OCI-LY1 (cell line): ENCODE measurements at regions not wholly inside any gene's neighbourhood (a gene's known extent, or its start where the extent isn't known, plus 50 kb on each side); places are given as distances from the start of the nearest gene placed in this dataset.

Source experiments
- H2AFZ ChIP-seq: fragments of 200-600 bp; sonication (generic), shearing (Covaris generic); 2 replicates; pipeline ENCODE4 v1.6.0; 2014; ENCODE audit warnings: antibody characterized with exemption, mild to moderate bottlenecking, low read length
- H3F3A ChIP-seq: fragments of 200-600 bp; sonication (generic), shearing (Covaris generic); 2 replicates; pipeline ENCODE4 v1.6.0; 2014; ENCODE audit warnings: mild to moderate bottlenecking, antibody characterized with exemption, low read length, moderate library complexity; ENCODE audit not compliant: insufficient read depth
- H3K27ac ChIP-seq: fragments of 200-600 bp; sonication (generic); 2 replicates; pipeline ENCODE4 v1.5.1; 2014; ENCODE audit warnings: low read length, mixed run types, mild to moderate bottlenecking, low read depth; ENCODE audit not compliant: poor library complexity, severe bottlenecking
- H3K27me3 ChIP-seq: fragments of 200-600 bp; sonication (generic); 2 replicates; pipeline ENCODE4 v1.6.0; 2014; ENCODE audit warnings: antibody characterized with exemption, mild to moderate bottlenecking, low read length, moderate library complexity; ENCODE audit not compliant: insufficient read depth
- H3K36me3 ChIP-seq: fragments of 200-600 bp; sonication (generic); 2 replicates; pipeline ENCODE4 v1.6.1; 2014; ENCODE audit warnings: mild to moderate bottlenecking, antibody characterized with exemption, low read length, moderate library complexity, mixed read lengths; ENCODE audit not compliant: insufficient read depth
- H3K4me1 ChIP-seq: fragments of 200-600 bp; sonication (generic); 2 replicates; pipeline ENCODE4 v1.5.1; 2014; ENCODE audit warnings: mild to moderate bottlenecking, low read length, moderate library complexity; ENCODE audit not compliant: insufficient read depth, severe bottlenecking
- H3K4me2 ChIP-seq: fragments of 200-600 bp; sonication (generic), shearing (Covaris generic); 2 replicates; pipeline ENCODE4 v1.6.1; 2014; ENCODE audit warnings: low read length
- H3K4me3 ChIP-seq: fragments of 200-600 bp; sonication (generic); 2 replicates; pipeline ENCODE4 v1.5.1; 2014; ENCODE audit warnings: low read length, low read depth, mild to moderate bottlenecking, mixed read lengths; ENCODE audit not compliant: poor library complexity, severe bottlenecking
- H3K79me2 ChIP-seq: fragments of 200-600 bp; shearing (Covaris generic); 2 replicates; pipeline ENCODE4 v1.6.1; 2016; ENCODE audit warnings: mixed run types, low read length, mixed read lengths; ENCODE audit not compliant: insufficient read depth
- H3K9ac ChIP-seq: fragments of 200-600 bp; sonication (generic), shearing (Covaris generic); 2 replicates; pipeline ENCODE4 v1.6.1; 2014; ENCODE audit warnings: mild to moderate bottlenecking, low read length, mixed read lengths
- H3K9me2 ChIP-seq: fragments of 200-600 bp; sonication (generic), shearing (Covaris generic); 2 replicates; pipeline ENCODE4 v1.6.1; 2014; ENCODE audit warnings: low read depth, mild to moderate bottlenecking, low read length, mixed read lengths
- H3K9me3 ChIP-seq: fragments of 200-600 bp; shearing (Covaris generic); 2 replicates; pipeline ENCODE4 v1.6.1; 2014; ENCODE audit warnings: low read length, mixed read lengths
- H4K20me1 ChIP-seq: fragments of 200-600 bp; sonication (generic), shearing (Covaris generic); 2 replicates; pipeline ENCODE4 v1.6.0; 2016; ENCODE audit warnings: mild to moderate bottlenecking, low read length; ENCODE audit not compliant: insufficient read depth
- CTCF ChIP-seq: fragments of 200-600 bp; sonication (generic), shearing (Covaris generic); IDR thresholded peaks from 2 replicates; pipeline ENCODE4 v1.5.1; 2017; ENCODE audit warnings: mild to moderate bottlenecking, antibody characterized with exemption, low read length, moderate library complexity, mixed read lengths
- EZH2 ChIP-seq: fragments of 200-600 bp; sonication (generic), shearing (Covaris generic); IDR thresholded peaks from 2 replicates; pipeline ENCODE4 v1.8.0; 2017; ENCODE audit warnings: borderline replicate concordance, mixed run types, mild to moderate bottlenecking, antibody characterized with exemption, low read length, moderate library complexity, mixed read lengths

- no peak overlapping the region for H2AFZ ChIP-seq
- no peaks in the 10 kb centered on the region for H3F3A ChIP-seq
- H3K79me2 ChIP-seq = no peaks in the 10 kb centered on the region
- H4K20me1 ChIP-seq = no peaks in the 10 kb centered on the region
- H3K4me3 ChIP-seq = no peak overlapping the region
- H3K4me1 ChIP-seq = no peaks in the 10 kb centered on the region
- H3K9me3 ChIP-seq = no peaks in the 10 kb centered on the region
- H3K9ac ChIP-seq = no peak overlapping the region
- no peak for TF ChIP-seq CTCF
- TF ChIP-seq EZH2 = no peak
- no peaks in the 10 kb centered on the region for H3K9me2 ChIP-seq
- H3K4me2 ChIP-seq = no peak overlapping the region
- H3K36me3 ChIP-seq = no peaks in the 10 kb centered on the region
- no peak overlapping the region for H3K27ac ChIP-seq
- no peaks in the 10 kb centered on the region for H3K27me3 ChIP-seq
Observed at GRCh38 chr4:43855283-43855682, 593.3 kb downstream of the KCTD8 start.

DNA sequence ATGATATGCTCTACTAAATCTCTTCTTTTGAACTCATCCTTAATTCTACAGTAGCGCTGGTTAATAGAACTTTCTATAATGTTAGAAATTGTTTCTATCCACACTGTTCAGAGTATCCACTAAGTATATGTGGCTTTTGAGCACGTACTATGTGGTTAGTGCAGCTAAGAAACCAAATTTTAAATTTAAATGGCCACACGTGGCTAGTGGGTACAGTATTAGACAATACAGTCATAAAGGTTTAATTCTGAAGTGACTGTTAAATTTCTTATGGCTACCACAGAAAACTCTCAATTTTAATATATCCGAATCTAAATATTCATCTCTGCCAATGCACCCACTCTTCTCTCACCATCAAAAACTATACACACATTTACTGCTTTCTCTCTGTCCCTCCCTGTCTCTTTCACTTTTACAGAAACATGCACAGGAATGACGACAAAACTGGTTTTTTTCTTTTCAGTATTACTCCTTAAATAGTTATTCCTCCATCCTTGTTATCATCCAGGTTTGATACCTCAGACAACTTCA lies 583.9 kb downstream of the KCTD8 start:
- H3K9me3 ChIP-seq = no peaks in the 10 kb centered on the region
- H3K4me1 ChIP-seq = no peaks in the 10 kb centered on the region
- H3K9ac ChIP-seq = no peak overlapping the region
- no peak overlapping the region for H3K4me2 ChIP-seq
- H3F3A ChIP-seq = no peaks in the 10 kb centered on the region
- no peaks in the 10 kb centered on the region for H3K79me2 ChIP-seq
- H3K4me3 ChIP-seq = no peak overlapping the region
- H2AFZ ChIP-seq = no peak overlapping the region
- no peaks in the 10 kb centered on the region for H3K36me3 ChIP-seq
- no peaks in the 10 kb centered on the region for H4K20me1 ChIP-seq
- no peak for TF ChIP-seq CTCF
- no peak for TF ChIP-seq EZH2
- H3K27ac ChIP-seq = no peak overlapping the region
- no peaks in the 10 kb centered on the region for H3K27me3 ChIP-seq
- H3K9me2 ChIP-seq = no peaks in the 10 kb centered on the region

DNA sequence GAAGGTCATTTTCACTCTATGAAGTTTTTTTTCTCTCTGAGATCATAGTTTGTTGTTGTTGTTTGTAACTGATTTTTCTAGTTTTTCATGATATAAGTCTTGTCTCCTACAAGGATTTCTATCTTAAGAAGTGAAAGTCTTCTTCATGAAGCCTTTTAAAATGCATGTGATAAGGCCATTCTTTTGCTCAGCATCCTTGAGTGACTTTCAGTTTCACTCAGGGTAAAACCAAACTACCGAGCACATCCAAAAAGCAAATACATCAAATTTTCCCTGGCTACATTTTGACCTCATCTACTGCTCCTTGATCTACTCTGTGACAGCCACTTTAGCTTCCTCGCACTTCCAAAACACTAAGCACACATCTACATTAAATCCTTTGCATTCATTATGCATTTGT lies 580.7 kb downstream of the KCTD8 start:
- H3K4me3 ChIP-seq = no peak overlapping the region
- H4K20me1 ChIP-seq = no peaks in the 10 kb centered on the region
- H2AFZ ChIP-seq = no peak overlapping the region
- no peaks in the 10 kb centered on the region for H3F3A ChIP-seq
- H3K9me2 ChIP-seq = no peaks in the 10 kb centered on the region
- H3K4me1 ChIP-seq = no peaks in the 10 kb centered on the region
- H3K9ac ChIP-seq = no peak overlapping the region
- H3K79me2 ChIP-seq = no peaks in the 10 kb centered on the region
- no peaks in the 10 kb centered on the region for H3K27me3 ChIP-seq
- H3K9me3 ChIP-seq = no peaks in the 10 kb centered on the region
- no peaks in the 10 kb centered on the region for H3K36me3 ChIP-seq
- TF ChIP-seq EZH2 (no peak), CTCF (no peak)
- no peak overlapping the region for H3K27ac ChIP-seq
- H3K4me2 ChIP-seq = no peak overlapping the region
